ENCODE measurements at regions not wholly inside any gene's neighbourhood (a gene's known extent, or its start where the extent isn't known, plus 50 kb on each side); places are given as distances from the start of the nearest gene placed in this dataset.

DNA sequence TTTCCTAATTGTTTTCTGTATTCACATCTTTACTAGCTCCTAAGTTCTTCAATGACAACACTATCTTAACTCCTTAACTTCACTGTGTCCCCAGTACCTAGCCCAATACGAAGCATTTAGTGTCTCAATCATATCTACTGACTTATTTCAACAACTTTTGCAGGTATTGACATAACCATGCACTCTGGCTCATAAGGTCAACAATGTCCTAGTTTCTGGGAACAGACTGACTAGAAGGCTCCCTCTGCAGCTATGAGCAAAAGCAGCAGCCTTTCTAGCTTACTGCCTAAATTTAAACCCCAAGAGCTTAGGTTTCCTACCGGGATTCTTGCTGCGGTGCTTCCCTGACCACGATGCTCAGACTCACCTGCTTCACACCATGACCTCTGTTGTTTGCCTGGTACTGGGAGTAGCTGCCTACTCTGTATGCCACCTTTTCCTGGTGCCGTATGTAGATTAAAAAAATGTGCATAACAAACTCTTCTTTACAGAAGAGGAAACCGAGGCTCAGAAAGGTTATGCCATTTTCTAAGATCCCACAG is 767.7 kb downstream of the TUSC7 start:
- Mint-ChIP-seq H3K9me3 (no peaks in the 10 kb centered on the region), H3K27ac (no peak overlapping the region), H3K27me3 (ENCODE audit: low read depth, poor library complexity) (no peaks in the 10 kb centered on the region), H3K4me3 (no peak overlapping the region), H3K36me3 (ENCODE audit: low read depth) (no peaks in the 10 kb centered on the region), H3K4me1 (peaks cover 5% of the 10 kb centered on the region)
- TF ChIP-seq, protein P1, sequence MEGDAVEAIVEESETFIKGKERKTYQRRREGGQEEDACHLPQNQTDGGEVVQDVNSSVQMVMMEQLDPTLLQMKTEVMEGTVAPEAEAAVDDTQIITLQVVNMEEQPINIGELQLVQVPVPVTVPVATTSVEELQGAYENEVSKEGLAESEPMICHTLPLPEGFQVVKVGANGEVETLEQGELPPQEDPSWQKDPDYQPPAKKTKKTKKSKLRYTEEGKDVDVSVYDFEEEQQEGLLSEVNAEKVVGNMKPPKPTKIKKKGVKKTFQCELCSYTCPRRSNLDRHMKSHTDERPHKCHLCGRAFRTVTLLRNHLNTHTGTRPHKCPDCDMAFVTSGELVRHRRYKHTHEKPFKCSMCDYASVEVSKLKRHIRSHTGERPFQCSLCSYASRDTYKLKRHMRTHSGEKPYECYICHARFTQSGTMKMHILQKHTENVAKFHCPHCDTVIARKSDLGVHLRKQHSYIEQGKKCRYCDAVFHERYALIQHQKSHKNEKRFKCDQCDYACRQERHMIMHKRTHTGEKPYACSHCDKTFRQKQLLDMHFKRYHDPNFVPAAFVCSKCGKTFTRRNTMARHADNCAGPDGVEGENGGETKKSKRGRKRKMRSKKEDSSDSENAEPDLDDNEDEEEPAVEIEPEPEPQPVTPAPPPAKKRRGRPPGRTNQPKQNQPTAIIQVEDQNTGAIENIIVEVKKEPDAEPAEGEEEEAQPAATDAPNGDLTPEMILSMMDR (IDR thresholded peaks at IDR 0.05), result no peak
- no peak for DNase-seq

GRCh38 chr3:117479095-117479494 is 769.5 kb downstream of the TUSC7 start:
- TF ChIP-seq, protein P1 (IDR thresholded peaks at IDR 0.05), result no peak
- Mint-ChIP-seq H3K4me1 (peaks cover 5% of the 10 kb centered on the region), H3K36me3 (ENCODE audit: low read depth) (no peaks in the 10 kb centered on the region), H3K9me3 (no peaks in the 10 kb centered on the region), H3K4me3 (no peak overlapping the region), H3K27ac (no peak overlapping the region), H3K27me3 (ENCODE audit: low read depth, poor library complexity) (no peaks in the 10 kb centered on the region)
- no peak for DNase-seq

GRCh38 chr3:117480525-117480924 is 770.9 kb downstream of the TUSC7 start:
- H3K36me3 Mint-ChIP-seq (ENCODE audit: low read depth), result no peaks in the 10 kb centered on the region
- H3K4me1 Mint-ChIP-seq, result peaks cover 5% of the 10 kb centered on the region
- no peak overlapping the region for H3K4me3 Mint-ChIP-seq
- H3K27me3 Mint-ChIP-seq (ENCODE audit: low read depth, poor library complexity), result peaks cover 4% of the 10 kb centered on the region
- H3K27ac Mint-ChIP-seq, result no peak overlapping the region
- TF ChIP-seq, protein P1 (IDR thresholded peaks at IDR 0.05), result no peak
- no peaks in the 10 kb centered on the region for H3K9me3 Mint-ChIP-seq
- DNase-seq, result no peak

- TF ChIP-seq, protein P1 (IDR thresholded peaks at IDR 0.05), result no peak
Observed at GRCh38 chr3:117480972-117481371, 771.4 kb downstream of the TUSC7 start.

DNA sequence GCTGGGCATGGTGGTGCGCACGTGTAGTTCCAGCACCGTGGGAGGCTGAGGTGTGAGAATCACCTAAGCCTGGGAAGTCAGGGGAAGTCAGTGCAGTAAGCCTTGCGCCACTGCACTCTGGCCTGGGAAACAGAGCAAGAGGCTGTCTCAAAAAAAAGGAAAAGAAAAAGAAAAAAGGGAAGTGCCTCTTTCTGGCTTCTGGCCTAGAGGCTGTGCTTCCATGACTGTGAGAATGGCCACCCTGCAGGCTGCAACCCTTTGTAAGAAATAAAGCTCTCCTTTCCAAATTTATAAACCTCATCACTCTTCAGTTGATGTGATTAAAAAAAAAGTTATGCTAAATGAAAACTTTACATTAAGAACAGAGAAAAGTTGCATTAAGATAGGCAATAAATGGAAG is 774.3 kb downstream of the TUSC7 start:
- peaks cover 7% of the 10 kb centered on the region for H3K27me3 Mint-ChIP-seq (ENCODE audit: low read depth, poor library complexity)
- H3K27ac Mint-ChIP-seq, result no peak overlapping the region
- no peaks in the 10 kb centered on the region for H3K9me3 Mint-ChIP-seq
- no peaks in the 10 kb centered on the region for H3K36me3 Mint-ChIP-seq (ENCODE audit: low read depth)
- H3K4me3 Mint-ChIP-seq, result no peak overlapping the region
- no peak for DNase-seq
- peaks cover 5% of the 10 kb centered on the region for H3K4me1 Mint-ChIP-seq
- TF ChIP-seq, protein P1 (IDR thresholded peaks at IDR 0.05), result no peak

More at GRCh38 chr3:117480972-117481371, 771.4 kb downstream of the TUSC7 start:
- peaks cover 5% of the 10 kb centered on the region for H3K4me1 Mint-ChIP-seq
- H3K27me3 Mint-ChIP-seq (ENCODE audit: low read depth, poor library complexity), result peaks cover 4% of the 10 kb centered on the region
- H3K9me3 Mint-ChIP-seq, result no peaks in the 10 kb centered on the region
- no peak for DNase-seq
- no peak overlapping the region for H3K4me3 Mint-ChIP-seq
- H3K27ac Mint-ChIP-seq, result no peak overlapping the region
- H3K36me3 Mint-ChIP-seq (ENCODE audit: low read depth), result no peaks in the 10 kb centered on the region

GRCh38 chr3:117485841-117486240 is 776.3 kb downstream of the TUSC7 start:
- TF ChIP-seq, protein P1 (IDR thresholded peaks at IDR 0.05), result no peak
- Mint-ChIP-seq H3K27ac (no peak overlapping the region), H3K36me3 (ENCODE audit: low read depth) (no peaks in the 10 kb centered on the region), H3K4me3 (no peak overlapping the region), H3K9me3 (no peaks in the 10 kb centered on the region), H3K4me1 (peaks cover 5% of the 10 kb centered on the region), H3K27me3 (ENCODE audit: low read depth, poor library complexity) (peaks cover 7% of the 10 kb centered on the region)
- DNase-seq, result no peak

Data from nephron progenitor cell (in vitro differentiated cells).